ENCODE measurements at regions not wholly inside any gene's neighbourhood (a gene's known extent, or its start where the extent isn't known, plus 50 kb on each side); places are given as distances from the start of the nearest gene placed in this dataset.

DNA sequence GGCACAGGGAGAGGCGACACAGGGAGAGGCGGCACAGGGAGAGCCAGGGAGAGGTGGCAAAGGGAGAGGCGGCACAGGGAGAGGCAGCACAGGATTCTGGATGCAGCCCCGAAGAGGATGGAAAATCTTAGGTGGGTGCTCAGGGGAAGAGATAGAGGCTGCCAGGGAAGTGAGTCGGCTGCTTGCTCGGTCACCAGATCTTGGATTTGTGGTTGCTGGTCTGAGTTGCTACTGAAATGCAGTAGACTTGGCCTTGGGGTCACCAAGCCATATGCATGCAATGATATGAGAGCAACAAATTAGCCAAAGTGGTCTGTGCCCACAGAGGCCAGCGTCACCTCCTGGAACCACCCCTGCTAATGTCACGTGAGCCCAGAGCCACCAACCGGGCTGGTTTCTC is 117.2 kb upstream of the SALL3 start:
- no peak for DNase-seq (ENCODE audit: extremely low read depth, low read depth)
- TF ChIP-seq, protein P1, sequence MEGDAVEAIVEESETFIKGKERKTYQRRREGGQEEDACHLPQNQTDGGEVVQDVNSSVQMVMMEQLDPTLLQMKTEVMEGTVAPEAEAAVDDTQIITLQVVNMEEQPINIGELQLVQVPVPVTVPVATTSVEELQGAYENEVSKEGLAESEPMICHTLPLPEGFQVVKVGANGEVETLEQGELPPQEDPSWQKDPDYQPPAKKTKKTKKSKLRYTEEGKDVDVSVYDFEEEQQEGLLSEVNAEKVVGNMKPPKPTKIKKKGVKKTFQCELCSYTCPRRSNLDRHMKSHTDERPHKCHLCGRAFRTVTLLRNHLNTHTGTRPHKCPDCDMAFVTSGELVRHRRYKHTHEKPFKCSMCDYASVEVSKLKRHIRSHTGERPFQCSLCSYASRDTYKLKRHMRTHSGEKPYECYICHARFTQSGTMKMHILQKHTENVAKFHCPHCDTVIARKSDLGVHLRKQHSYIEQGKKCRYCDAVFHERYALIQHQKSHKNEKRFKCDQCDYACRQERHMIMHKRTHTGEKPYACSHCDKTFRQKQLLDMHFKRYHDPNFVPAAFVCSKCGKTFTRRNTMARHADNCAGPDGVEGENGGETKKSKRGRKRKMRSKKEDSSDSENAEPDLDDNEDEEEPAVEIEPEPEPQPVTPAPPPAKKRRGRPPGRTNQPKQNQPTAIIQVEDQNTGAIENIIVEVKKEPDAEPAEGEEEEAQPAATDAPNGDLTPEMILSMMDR (IDR thresholded peaks at IDR 0.05; ENCODE audit: low read depth, low read length): no peak

DNA sequence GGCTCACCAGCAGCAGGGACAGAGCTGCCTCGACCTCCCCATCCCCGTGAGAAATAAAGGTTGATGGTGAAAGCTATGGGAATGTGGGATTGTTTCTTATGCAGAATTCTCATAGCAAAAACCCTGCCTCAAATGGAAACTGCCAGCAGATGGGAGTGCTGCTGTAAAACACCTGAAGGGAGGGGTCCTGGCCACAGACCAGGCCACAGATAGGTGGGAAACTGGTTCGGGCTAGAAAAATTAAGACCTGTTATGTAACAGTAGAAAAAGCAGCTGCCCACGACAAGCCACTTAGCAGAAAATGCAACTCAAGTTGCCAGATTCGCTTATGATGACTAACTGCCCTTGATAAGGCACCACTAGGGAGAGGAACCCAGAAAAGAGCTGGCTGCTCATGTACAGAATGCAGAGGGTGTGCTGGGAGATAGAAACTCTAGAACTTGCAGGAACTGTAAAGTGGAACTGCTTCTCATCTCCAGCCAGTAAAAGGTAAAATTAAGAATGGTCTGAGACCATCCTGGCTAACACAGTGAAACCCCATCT is 114.5 kb upstream of the SALL3 start:
- no peak for DNase-seq (ENCODE audit: extremely low read depth, low read depth)
- TF ChIP-seq, protein P1 (IDR thresholded peaks at IDR 0.05; ENCODE audit: low read depth, low read length): no peak

DNA sequence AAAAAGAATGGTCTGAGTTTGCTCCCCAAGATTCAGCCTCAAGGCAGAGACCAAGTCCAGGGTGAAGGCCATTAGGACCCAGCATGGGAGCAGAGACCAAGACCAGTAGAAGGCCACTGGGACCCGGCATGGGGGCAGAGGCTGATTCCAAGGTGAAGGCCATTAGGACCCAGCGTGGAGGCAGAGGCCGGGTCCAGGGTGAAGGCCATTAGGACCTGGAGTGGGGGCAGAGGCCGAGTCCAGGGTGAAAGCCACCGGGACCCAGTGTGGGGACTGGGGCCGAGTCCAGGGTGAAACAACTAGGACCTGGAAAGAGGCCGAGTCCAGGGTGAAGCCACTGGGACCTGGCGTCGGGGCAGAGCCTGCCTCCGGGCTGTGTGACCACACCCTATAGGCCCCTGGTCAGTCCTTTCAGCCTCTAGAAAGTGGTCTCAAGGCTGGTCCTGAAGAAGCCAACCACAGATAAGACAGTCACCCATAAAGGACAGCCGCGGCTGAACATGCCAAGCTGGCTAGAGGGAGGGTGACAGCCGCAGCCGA is 113.8 kb upstream of the SALL3 start:
- TF ChIP-seq, protein P1 (IDR thresholded peaks at IDR 0.05; ENCODE audit: low read depth, low read length): no peak
- DNase-seq (ENCODE audit: extremely low read depth, low read depth): no peak

DNA sequence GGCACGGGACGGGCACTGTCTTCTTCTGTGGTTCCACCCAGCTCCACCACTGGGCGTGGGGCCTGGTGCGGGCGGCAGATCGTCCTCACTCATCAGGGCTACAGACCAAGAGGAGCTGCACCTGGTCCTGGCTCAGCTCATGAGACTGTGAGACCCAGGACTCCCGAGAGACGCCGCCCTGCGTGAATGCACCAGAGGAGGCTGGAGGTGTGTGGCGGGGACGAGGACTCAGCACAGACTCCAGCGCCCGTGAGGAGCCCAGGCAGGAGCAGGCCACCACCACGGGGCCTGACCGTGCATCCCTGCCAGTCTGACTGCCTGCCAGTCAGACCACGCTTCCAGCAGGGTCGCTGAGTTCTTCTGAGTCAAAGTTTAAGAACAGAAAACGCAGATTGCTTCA is 112.5 kb upstream of the SALL3 start:
- DNase-seq (ENCODE audit: extremely low read depth, low read depth): no peak
- TF ChIP-seq, protein P1 (IDR thresholded peaks at IDR 0.05; ENCODE audit: low read depth, low read length): no peak

DNA sequence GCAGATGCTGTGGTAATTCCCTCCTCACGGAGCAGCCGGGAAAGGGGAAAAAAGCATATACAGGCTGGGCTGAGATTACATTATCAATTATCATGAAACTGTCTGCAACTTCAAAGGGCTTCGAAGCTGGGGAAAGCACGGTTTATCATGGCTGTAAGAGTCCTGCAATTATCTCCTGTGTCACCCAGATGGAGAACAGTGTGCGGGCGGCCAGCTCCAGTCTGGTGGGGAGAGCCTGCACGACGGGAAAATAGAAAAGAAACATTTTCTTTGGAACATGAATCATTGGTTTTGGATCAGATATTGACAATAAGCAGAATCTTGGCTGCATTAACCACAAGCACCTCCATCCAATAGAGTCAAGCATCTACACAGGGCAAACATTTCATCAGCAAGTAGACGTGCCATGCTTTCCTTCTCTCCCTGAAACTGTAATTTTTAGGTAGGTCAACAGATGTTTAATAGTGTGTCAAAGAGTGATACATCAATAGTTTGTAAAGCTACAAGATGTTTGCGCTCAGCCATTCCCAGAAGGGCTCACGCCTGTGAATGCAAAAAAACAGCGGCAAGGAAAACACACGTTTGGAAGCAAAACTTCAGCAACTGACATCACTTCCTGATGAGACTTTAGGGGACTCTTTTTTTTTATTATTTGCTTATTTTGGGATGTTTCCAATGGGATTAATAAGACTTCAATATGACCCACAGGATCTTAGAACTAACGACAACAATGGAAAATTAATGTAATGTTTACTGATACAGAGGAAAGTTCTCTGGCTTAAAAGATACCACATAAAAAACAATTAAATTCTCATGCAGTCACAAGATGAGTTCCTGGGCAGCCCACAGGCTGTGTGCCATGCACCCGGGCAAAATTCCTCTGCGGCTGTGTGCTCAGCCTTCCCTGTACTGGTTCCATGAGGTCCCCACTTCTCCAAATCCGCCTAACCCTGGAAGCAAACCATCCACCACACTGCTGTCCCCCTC is 111.0 kb upstream of the SALL3 start:
- DNase-seq (ENCODE audit: extremely low read depth, low read depth): no peak
- TF ChIP-seq, protein P1 (IDR thresholded peaks at IDR 0.05; ENCODE audit: low read depth, low read length): no peak

DNA sequence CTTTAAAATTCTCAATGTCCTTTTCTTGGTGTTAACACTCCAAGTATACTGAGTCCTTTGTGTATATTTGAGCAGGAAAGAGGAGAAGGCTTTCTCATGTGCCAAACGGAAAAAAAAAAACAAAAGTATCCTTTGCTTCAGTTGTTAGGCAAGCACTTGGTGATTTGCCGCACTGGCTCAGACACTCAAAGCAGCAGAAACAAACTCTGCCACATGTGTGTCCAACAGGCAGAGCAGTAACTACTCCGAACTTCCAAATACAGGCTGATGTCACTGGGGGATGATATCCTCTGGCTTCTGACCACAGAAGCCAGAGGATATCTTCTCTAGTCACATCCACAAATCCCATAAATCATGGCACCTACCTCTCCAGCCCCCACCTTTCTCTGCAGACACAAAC is 108.0 kb upstream of the SALL3 start:
- DNase-seq (ENCODE audit: extremely low read depth, low read depth): no peak
- TF ChIP-seq, protein P1 (IDR thresholded peaks at IDR 0.05; ENCODE audit: low read depth, low read length): no peak

DNA sequence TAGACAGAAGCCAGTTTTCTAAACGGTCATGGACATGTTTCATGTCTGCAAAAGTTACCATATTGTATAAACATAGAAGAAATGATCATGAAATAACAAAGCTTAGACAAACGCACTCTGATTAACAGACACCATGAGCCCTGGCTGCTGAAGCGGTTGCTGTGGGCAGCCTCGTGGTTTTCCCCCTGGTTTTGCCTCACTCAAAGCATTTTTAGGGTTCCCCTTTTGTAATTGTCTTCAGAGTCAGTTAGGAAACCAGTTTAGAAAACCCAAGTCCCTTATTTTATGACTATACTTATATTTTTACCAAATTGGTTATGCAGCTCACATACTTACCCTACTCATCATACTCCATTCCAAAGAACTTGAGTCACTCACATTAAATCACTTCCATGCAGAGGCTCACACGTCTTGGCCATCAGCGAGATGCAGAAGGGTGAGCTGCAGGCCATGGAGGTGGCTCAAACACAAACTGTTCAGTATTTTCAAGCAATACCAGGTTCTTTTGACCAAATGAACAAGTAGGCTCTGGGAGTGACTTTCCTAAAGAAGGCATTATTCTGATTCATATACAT is 105.6 kb upstream of the SALL3 start:
- no peak for DNase-seq (ENCODE audit: extremely low read depth, low read depth)
- TF ChIP-seq, protein P1 (IDR thresholded peaks at IDR 0.05; ENCODE audit: low read depth, low read length): no peak

Measured in AG09319 (cell line).